ENCODE measurements at regions not wholly inside any gene's neighbourhood (a gene's known extent, or its start where the extent isn't known, plus 50 kb on each side); places are given as distances from the start of the nearest gene placed in this dataset.

DNA sequence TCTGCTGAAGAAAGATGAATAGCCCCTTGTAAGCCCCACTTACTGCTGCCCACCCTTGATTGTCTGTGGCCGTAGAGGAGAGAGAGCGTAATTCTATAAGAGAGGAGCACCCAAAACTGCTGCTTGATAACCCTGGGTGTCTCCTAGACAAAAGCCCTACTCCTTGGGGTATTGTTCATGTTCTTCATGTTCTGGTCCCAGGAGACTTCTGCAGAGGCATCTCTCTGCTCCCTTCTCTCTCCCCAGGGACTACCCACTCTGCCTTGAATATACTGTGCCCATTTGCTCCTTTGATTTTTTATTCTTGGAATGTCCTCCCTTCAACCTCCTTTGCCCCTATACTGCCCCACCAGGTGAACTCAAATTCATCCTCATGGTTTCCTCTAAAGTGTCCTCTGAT lies 417.8 kb upstream of the CADM1 start:
- no peaks in the 10 kb centered on the region for H3K9me3 ChIP-seq (ENCODE audit: control insufficient read depth, insufficient read depth, low read length)
- H3K4me2 ChIP-seq (ENCODE audit: low read length), result no peak overlapping the region
- H3K79me2 ChIP-seq (ENCODE audit: control insufficient read depth, low read length), result no peaks in the 10 kb centered on the region
- no peaks in the 10 kb centered on the region for H3K36me3 ChIP-seq (ENCODE audit: control insufficient read depth, low read length)
- no peaks in the 10 kb centered on the region for H3K27me3 ChIP-seq (ENCODE audit: control insufficient read depth, low read length)
- H3K27ac ChIP-seq (ENCODE audit: low read depth, low read length), result no peak overlapping the region
- no peaks in the 10 kb centered on the region for H4K20me1 ChIP-seq (ENCODE audit: control insufficient read depth, insufficient read depth, low read depth, low read length)
- peaks cover 7% of the 10 kb centered on the region for H3K4me1 ChIP-seq (ENCODE audit: control insufficient read depth, low read length)
- H3F3A ChIP-seq (ENCODE audit: control insufficient read depth, insufficient read depth), result no peaks in the 10 kb centered on the region
- TF ChIP-seq EZH2phosphoT487 (IDR thresholded peaks at IDR 0.05; ENCODE audit: borderline replicate concordance, low read length), result no peak
- H3K4me3 ChIP-seq (ENCODE audit: low read length), result no peak overlapping the region
- no peaks in the 10 kb centered on the region for H3K9me2 ChIP-seq (replicated peaks; ENCODE audit: control insufficient read depth, low read length)

- Histone ChIP-seq H3K79me2 (ENCODE audit: control insufficient read depth, low read length) (no peaks in the 10 kb centered on the region), H4K20me1 (ENCODE audit: control insufficient read depth, insufficient read depth, low read depth, low read length) (no peaks in the 10 kb centered on the region), H3K4me1 (ENCODE audit: control insufficient read depth, low read length) (peaks cover 7% of the 10 kb centered on the region), H3K4me3 (ENCODE audit: low read length) (no peak overlapping the region), H3K27me3 (ENCODE audit: control insufficient read depth, low read length) (no peaks in the 10 kb centered on the region), H3K9me3 (ENCODE audit: control insufficient read depth, insufficient read depth, low read length) (no peaks in the 10 kb centered on the region), H3K9me2 (replicated peaks; ENCODE audit: control insufficient read depth, low read length) (no peaks in the 10 kb centered on the region), H3K36me3 (ENCODE audit: control insufficient read depth, low read length) (no peaks in the 10 kb centered on the region), H3K27ac (ENCODE audit: low read depth, low read length) (no peak overlapping the region), H3F3A (ENCODE audit: control insufficient read depth, insufficient read depth) (no peaks in the 10 kb centered on the region), H3K4me2 (ENCODE audit: low read length) (no peak overlapping the region)
- TF ChIP-seq EZH2phosphoT487 (IDR thresholded peaks at IDR 0.05; ENCODE audit: borderline replicate concordance, low read length), result no peak
- TF ChIP-seq, protein P1, sequence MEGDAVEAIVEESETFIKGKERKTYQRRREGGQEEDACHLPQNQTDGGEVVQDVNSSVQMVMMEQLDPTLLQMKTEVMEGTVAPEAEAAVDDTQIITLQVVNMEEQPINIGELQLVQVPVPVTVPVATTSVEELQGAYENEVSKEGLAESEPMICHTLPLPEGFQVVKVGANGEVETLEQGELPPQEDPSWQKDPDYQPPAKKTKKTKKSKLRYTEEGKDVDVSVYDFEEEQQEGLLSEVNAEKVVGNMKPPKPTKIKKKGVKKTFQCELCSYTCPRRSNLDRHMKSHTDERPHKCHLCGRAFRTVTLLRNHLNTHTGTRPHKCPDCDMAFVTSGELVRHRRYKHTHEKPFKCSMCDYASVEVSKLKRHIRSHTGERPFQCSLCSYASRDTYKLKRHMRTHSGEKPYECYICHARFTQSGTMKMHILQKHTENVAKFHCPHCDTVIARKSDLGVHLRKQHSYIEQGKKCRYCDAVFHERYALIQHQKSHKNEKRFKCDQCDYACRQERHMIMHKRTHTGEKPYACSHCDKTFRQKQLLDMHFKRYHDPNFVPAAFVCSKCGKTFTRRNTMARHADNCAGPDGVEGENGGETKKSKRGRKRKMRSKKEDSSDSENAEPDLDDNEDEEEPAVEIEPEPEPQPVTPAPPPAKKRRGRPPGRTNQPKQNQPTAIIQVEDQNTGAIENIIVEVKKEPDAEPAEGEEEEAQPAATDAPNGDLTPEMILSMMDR (IDR thresholded peaks at IDR 0.05; ENCODE audit: low read depth, low read length, poor library complexity, severe bottlenecking), result no peak
These were observed 417.3 kb upstream of the CADM1 start for GRCh38 chr11:115921540-115921939.

GRCh38 chr11:115920841-115921480 lies 416.7 kb upstream of the CADM1 start:
- H3K4me1 ChIP-seq (ENCODE audit: control insufficient read depth, low read length), result peaks cover 7% of the 10 kb centered on the region

DNA sequence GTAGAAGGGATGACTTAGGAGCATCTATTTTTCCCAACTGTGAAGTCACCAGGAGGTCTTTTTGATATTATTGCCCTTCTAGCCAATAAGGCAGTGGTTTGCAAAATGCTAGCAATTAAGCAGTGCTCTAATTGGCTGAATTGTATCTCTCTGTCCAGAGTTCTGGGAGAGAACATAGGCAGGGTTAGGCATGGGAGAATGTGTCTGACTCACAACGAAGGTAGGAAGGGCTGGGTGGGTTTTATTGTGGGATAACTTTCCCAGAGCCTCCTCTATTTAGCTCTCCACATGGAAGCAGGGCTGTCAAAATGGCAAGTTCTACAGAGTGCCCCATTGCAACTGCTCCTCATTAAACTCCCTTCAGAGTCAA lies 415.9 kb upstream of the CADM1 start:
- Histone ChIP-seq H4K20me1 (ENCODE audit: control insufficient read depth, insufficient read depth, low read depth, low read length) (no peaks in the 10 kb centered on the region), H3K4me2 (ENCODE audit: low read length) (no peak overlapping the region), H3K4me1 (ENCODE audit: control insufficient read depth, low read length) (peaks cover 7% of the 10 kb centered on the region), H3K36me3 (ENCODE audit: control insufficient read depth, low read length) (no peaks in the 10 kb centered on the region), H3K27ac (ENCODE audit: low read depth, low read length) (no peak overlapping the region), H3K9me2 (replicated peaks; ENCODE audit: control insufficient read depth, low read length) (no peaks in the 10 kb centered on the region), H3K79me2 (ENCODE audit: control insufficient read depth, low read length) (no peaks in the 10 kb centered on the region), H3K4me3 (ENCODE audit: low read length) (no peak overlapping the region), H3F3A (ENCODE audit: control insufficient read depth, insufficient read depth) (no peaks in the 10 kb centered on the region), H3K9me3 (ENCODE audit: control insufficient read depth, insufficient read depth, low read length) (no peaks in the 10 kb centered on the region), H3K27me3 (ENCODE audit: control insufficient read depth, low read length) (no peaks in the 10 kb centered on the region)
- TF ChIP-seq, protein P1 (IDR thresholded peaks at IDR 0.05; ENCODE audit: low read depth, low read length, poor library complexity, severe bottlenecking), result no peak
- no peak for TF ChIP-seq EZH2phosphoT487 (IDR thresholded peaks at IDR 0.05; ENCODE audit: borderline replicate concordance, low read length)

More at GRCh38 chr11:115920841-115921480, 416.7 kb upstream of the CADM1 start:
- H3K4me3 ChIP-seq (ENCODE audit: low read length), result no peak overlapping the region
- no peaks in the 10 kb centered on the region for H3K9me2 ChIP-seq (replicated peaks; ENCODE audit: control insufficient read depth, low read length)
- H3F3A ChIP-seq (ENCODE audit: control insufficient read depth, insufficient read depth), result no peaks in the 10 kb centered on the region
- H3K79me2 ChIP-seq (ENCODE audit: control insufficient read depth, low read length), result no peaks in the 10 kb centered on the region
- H3K4me2 ChIP-seq (ENCODE audit: low read length), result no peak overlapping the region
- TF ChIP-seq EZH2phosphoT487 (IDR thresholded peaks at IDR 0.05; ENCODE audit: borderline replicate concordance, low read length), result no peak
- TF ChIP-seq, protein P1 (IDR thresholded peaks at IDR 0.05; ENCODE audit: low read depth, low read length, poor library complexity, severe bottlenecking), result no peak
- H3K27me3 ChIP-seq (ENCODE audit: control insufficient read depth, low read length), result no peaks in the 10 kb centered on the region
- H4K20me1 ChIP-seq (ENCODE audit: control insufficient read depth, insufficient read depth, low read depth, low read length), result no peaks in the 10 kb centered on the region
- H3K27ac ChIP-seq (ENCODE audit: low read depth, low read length), result no peak overlapping the region
- H3K9me3 ChIP-seq (ENCODE audit: control insufficient read depth, insufficient read depth, low read length), result no peaks in the 10 kb centered on the region
- H3K36me3 ChIP-seq (ENCODE audit: control insufficient read depth, low read length), result no peaks in the 10 kb centered on the region

Measured in DOHH2 (cell line).